HG03342 (cell line): ENCODE measurements at regions not wholly inside any gene's neighbourhood (a gene's known extent, or its start where the extent isn't known, plus 50 kb on each side); places are given as distances from the start of the nearest gene placed in this dataset.
"Not testable (repeated sequence)": the region's sequence is repeated elsewhere in the genome, so short reads cannot be mapped to it uniquely, and the experiment has no call there.

ENCODE experiments used
- ATAC-seq: cut with Tn5 transposase; IDR thresholded peaks from one replicate; pipeline ENCODE4 v1.9.1; 2021; ENCODE audit warnings: mild to moderate bottlenecking, moderate library complexity; ENCODE audit not compliant: unreplicated experiment

DNA sequence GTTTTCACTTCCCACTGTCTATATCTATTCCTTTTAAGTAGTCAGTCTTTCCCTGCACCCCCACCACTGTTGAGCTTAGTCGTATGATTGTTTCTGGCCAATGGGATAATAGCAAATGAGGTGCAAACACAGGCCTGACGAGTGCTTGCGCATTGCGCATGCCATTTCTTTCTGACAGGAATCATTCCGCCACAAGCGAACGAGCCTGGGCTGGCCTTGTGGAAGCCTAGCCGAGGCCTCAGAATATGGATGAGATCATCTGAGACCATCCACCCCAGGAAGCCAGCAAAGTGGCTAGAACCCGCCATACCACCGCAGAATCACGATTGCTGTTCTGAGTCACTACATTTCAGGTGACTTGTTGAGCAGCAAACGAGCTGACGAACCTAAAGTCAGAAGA lies 52.2 kb upstream of the PRL start:
- ATAC-seq, result no peak

- no peak for ATAC-seq
These were observed 52.7 kb upstream of the PRL start for GRCh38 chr6:22349528-22349927.

GRCh38 chr6:22350109-22350508 lies 53.3 kb upstream of the PRL start:
- ATAC-seq, result no peak

- ATAC-seq, result no peak
These were observed 56.3 kb upstream of the PRL start for GRCh38 chr6:22353101-22353500.

- no peak for ATAC-seq
These were observed 59.6 kb upstream of the PRL start for GRCh38 chr6:22356362-22356940.

DNA sequence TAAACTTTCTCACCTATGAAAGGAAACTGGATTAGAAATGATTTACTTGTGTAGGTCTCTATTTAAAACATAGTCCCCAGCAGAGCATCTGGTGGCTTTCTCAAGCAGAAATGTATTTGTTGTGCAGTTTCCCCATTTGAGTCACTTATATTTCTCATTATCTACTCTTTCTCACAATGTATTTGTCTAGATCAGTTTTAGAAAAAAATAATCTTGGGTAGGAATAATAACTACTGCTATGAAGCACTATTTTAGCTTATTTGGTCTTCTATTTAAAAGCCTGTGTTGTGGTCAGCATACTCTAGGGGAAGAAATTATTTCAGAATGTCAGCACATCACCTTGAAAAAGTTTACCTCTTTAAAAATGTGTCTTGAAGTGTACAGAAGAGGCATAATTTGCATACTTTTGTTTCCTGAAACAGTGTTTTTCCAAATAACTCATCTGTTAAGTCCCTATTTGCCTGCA lies 60.9 kb upstream of the PRL start:
- peak; percentile 75 for ATAC-seq

- ATAC-seq, result no peak
These were observed 64.7 kb upstream of the PRL start for GRCh38 chr6:22361576-22361975.

DNA sequence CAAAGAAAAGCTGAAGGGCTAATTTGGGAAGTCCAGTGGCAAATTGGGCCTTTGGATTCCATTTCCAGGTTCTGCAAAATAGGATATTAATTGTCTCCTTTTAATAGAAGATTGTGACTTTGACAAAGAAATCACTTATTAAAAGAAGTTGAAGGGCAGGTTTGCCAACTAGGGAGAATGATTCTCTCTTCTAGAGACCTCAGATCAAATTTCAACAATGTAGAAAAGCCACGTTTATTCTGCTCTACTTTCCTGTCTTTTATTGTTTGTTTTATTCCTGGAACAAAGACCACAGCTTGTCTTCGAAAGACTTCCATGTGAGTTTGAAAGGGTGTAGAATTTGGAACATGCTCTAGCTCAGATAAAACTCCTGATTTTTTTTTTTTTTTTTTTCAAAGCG lies 65.5 kb upstream of the PRL start:
- ATAC-seq, result no peak

GRCh38 chr6:22363166-22363713 lies 66.4 kb upstream of the PRL start:
- ATAC-seq, result no peak

- no peak for ATAC-seq
These were observed 66.9 kb upstream of the PRL start for GRCh38 chr6:22363714-22364239.

- ATAC-seq, result no peak
These were observed 67.5 kb upstream of the PRL start for GRCh38 chr6:22364306-22364705.

DNA sequence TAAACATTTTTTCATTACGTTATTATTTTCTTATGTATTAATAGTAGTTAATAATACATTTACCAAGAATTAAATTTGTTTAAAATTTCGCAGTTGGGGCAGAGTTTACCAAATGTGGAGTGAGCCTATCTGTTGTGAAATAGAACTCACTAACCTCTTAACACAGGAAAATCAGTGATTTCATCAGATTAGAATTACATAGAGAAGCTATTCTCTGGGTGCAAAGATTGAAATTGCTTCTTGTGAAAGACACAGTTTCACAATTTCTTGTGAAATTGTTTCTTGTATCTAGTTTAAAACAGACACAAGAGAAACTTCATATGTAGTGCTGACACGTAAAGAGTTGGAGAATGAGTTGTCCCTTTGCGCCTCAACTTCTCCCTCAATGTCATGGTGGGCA lies 69.4 kb upstream of the PRL start:
- ATAC-seq, result no peak

- ATAC-seq, result no peak
These were observed 70.5 kb upstream of the PRL start for GRCh38 chr6:22367346-22367745.

DNA sequence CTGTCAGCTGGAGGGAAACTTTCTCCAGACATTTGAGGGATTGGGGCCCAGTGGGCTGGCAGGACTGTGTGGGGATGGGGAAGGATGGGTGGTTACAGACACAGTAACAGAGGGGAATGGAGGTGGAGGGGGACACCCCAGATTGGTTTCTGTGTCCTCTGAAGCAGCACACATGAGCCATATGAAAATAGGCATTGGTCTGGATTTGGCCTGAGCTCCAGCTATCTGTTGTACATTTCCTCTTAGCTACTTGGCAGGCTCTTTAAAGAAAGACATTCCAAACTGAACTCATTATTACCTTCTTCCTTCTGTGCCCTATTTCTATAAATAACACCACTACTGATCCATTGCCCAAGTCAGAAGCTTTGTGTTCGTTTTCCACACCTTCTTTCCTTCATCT lies 72.0 kb upstream of the PRL start:
- no peak for ATAC-seq

DNA sequence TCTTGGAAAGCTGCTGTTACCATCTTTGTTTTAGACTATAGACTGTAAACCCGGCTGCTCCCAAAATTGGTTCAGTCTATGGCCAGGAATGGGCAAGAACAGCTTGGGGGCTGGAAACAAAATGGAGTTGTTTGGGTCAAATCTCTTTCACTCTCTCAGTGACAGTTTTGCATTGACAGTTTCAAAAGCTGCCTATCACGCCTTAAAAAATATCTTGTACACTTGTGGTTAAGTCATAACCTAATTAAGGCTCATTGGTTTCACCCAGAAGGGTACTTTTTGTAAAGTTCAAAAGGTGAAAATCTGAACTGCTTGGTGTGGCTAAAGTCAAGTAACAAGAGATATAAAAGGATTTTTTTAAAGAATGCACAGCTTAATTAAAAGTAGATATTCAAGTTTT lies 76.1 kb upstream of the PRL start:
- ATAC-seq, result peak; percentile 93

- ATAC-seq, result not testable (repeated sequence)
These were observed 78.1 kb upstream of the PRL start for GRCh38 chr6:22374950-22375349.

DNA sequence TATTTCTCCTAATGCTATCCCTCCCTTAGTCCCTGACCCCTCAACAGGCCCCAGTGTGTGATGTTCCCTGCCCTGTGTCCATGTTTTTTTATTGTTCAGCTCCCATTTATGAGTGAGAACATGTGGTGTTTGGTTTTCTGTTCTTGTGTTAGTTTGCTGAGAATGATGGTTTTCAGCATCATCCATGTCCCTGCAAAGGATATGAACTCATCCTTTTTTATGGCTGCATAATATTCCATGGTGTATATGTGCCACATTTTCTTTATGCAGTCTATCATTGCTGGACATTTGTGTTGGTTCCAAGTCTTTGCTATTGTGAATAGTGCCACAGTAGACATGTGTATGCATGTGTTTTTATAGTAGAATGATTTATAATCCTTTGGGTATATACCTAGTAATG lies 79.5 kb upstream of the PRL start:
- not testable (repeated sequence) for ATAC-seq

DNA sequence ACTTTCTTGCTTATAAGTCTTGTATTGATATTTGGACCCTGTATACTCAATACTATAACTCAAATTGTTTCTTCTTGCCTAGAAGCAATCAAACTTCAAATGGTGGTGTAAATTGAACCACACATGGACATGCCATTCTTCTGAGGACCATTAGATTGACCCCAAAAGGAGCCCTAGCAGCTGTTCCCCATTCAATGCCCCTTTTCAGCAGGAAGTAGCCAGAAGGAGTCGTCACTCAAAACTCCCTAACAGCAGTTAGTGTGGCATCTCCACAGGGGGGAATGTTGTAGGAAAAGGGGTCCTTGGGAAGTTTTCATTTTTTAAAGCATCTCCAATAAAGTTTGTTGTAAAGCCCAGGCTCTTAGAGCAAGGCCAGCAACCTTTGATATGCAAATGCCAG lies 81.7 kb upstream of the PRL start:
- not testable (repeated sequence) for ATAC-seq

- ATAC-seq, result no peak
These were observed 83.4 kb upstream of the PRL start for GRCh38 chr6:22380236-22380635.

DNA sequence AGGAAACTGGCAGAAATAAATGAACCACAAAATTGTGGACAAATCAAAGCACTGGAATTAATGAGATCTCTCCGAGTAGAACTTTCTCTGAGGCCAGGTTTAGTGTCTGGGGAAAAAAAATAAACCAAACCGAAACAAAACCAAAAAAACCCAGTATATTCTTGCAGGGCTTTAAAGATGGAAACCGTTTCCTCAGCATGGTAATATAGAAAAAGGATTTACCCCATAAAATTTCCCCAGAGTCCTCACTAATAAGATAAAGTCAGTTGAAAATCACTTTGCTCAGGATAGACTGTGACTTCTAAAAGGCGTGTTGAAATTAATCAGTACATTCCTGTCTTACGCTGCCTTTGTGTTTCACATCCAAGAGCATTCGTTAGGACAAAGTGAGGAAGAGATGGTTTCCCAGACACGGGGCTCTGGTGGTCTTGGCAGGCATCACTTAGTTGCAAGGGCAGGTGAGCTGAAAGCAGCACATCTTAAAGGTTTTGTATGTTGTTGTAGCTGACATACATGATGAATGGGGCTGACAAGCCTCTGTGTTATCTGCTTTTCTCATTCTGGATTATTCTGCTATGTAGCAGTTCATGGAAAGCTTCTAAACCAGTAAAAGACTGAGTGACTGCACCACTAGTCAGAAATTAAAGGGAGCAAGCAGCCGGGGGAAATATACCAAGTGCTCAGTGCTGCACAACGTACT lies 85.2 kb upstream of the PRL start:
- no peak for ATAC-seq

DNA sequence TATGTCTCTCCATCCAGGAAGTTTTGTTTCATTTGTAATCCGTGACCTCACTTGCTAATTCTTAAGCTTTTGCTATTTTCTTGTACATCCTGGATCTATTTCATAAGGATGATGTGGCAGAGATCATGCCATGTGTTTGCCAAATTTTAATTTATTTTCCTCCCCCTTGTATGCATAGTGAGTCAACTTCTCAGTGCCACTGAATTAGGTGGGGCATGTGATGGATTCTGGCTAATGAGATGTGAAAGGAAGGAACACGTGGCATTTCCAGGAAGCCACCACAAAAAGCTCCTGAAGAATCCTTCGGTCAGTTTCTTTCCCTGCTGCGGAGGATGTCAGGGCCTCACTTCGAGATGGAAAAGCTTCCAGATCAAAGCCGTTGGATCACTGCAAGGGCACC lies 86.2 kb upstream of the PRL start:
- no peak for ATAC-seq

DNA sequence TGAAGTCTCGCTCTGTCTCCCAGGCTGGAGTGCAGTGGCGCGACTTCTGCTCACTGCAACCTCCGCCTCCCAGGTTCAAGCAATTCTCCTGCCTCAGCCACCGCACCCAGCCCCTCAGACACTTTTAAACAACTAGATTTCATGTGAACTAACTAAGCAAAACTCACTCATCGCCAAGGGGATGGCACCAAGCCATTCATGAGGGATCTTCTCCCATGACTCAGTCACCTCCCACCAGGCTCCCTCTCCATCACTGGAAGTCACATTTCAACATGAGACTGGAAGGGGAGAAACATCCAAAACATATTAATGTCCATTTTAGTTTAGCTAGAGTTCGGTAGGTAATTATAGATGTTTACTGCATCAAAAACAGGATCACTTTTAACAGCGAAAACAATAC lies 95.9 kb upstream of the PRL start:
- ATAC-seq, result no peak
